Head of caudate nucleus (tissue), 42 donors: ENCODE measurements at regions not wholly inside any gene's neighbourhood (a gene's known extent, or its start where the extent isn't known, plus 50 kb on each side); places are given as distances from the start of the nearest gene placed in this dataset.
A peak's percentile ranks its signal among the peaks of the same experiment; 100 is the strongest.

Experiments
- DNase-seq, 42 donors: peaks; one replicate each; pipeline versions ENCODE4 v3.0.0 to v3.0.0-alpha.2; 2020 to 2021; ENCODE audit warnings: mixed read lengths in 7 of 42
- intact Hi-C: fragments of 100-400 bp; cut with DNase I; formaldehyde crosslinking; loops from one replicate; pipeline ENCODE4 v1.15.0; 2022

GRCh38 chr2:64838817-64839216 is 150.4 kb upstream of the SLC1A4 start:
- no peak for DNase-seq
- intact Hi-C loops = loop anchor here (10.0 kb wide), 2 partner anchors 64 to 184 kb away; partner anchors contain the start of gene SERTAD2

- DNase-seq = no peak
- intact Hi-C loops = loop anchor here (10.0 kb wide), 2 partner anchors 65 to 185 kb away; partner anchors contain the start of gene SERTAD2
Observed at GRCh38 chr2:64839844-64840243, 149.4 kb upstream of the SLC1A4 start.

GRCh38 chr2:64840426-64840881 is 148.7 kb upstream of the SLC1A4 start:
- intact Hi-C loops = no loop called here
- no peak for DNase-seq

GRCh38 chr2:64841461-64841860 is 147.7 kb upstream of the SLC1A4 start:
- intact Hi-C loops = no loop called here
- no peak for DNase-seq

- no peak for DNase-seq
- intact Hi-C loops = no loop called here
Observed at GRCh38 chr2:64842030-64842429, 147.2 kb upstream of the SLC1A4 start.

- intact Hi-C loops = no loop called here
- no peak for DNase-seq
Observed at GRCh38 chr2:64844087-64844486, 145.1 kb upstream of the SLC1A4 start.

GRCh38 chr2:64845273-64845905 is 143.8 kb upstream of the SLC1A4 start:
- intact Hi-C loops = no loop called here
- no peak for DNase-seq

- intact Hi-C loops = no loop called here
- no peak for DNase-seq
Observed at GRCh38 chr2:64846177-64846576, 143.0 kb upstream of the SLC1A4 start.

GRCh38 chr2:64847930-64848329 is 141.3 kb upstream of the SLC1A4 start:
- intact Hi-C loops = no loop called here
- no peak for DNase-seq

GRCh38 chr2:64848363-64848762 is 140.8 kb upstream of the SLC1A4 start:
- intact Hi-C loops = no loop called here
- DNase-seq = no peak

- no peak for DNase-seq
- intact Hi-C loops = no loop called here
Observed at GRCh38 chr2:64848945-64849344, 140.3 kb upstream of the SLC1A4 start.

GRCh38 chr2:64850642-64851041 is 138.6 kb upstream of the SLC1A4 start:
- intact Hi-C loops = no loop called here
- DNase-seq = no peak

GRCh38 chr2:64852771-64853241 is 136.4 kb upstream of the SLC1A4 start:
- intact Hi-C loops = no loop called here
- DNase-seq = no peak

- DNase-seq = no peak
- intact Hi-C loops = no loop called here
Observed at GRCh38 chr2:64853306-64853705, 135.9 kb upstream of the SLC1A4 start.

- intact Hi-C loops = no loop called here
- no peak for DNase-seq
Observed at GRCh38 chr2:64853894-64854293, 135.3 kb upstream of the SLC1A4 start.

- DNase-seq = peak in 12 of 42 donors; percentile 3 to 72 (median 37)
Observed at GRCh38 chr2:64854773-64855237, 134.4 kb upstream of the SLC1A4 start.

GRCh38 chr2:64857581-64858471 is 131.4 kb upstream of the SLC1A4 start:
- DNase-seq = peak; percentile 45 to 87 (median 73)
- intact Hi-C loops = loop anchor here (2.0 kb wide), 1 partner anchor 107 kb away; no protein-coding TSS in a partner anchor

More at GRCh38 chr2:64854773-64855237, 134.4 kb upstream of the SLC1A4 start:
- intact Hi-C loops = no loop called here

GRCh38 chr2:64858541-64859311 is 130.5 kb upstream of the SLC1A4 start:
- intact Hi-C loops = loop anchor here (2.0 kb wide), 1 partner anchor 108 kb away; no protein-coding TSS in a partner anchor
- DNase-seq = peak in 7 of 42 donors; percentile 3 to 49 (median 24)
